PC-3 (cell line): ENCODE measurements at regions not wholly inside any gene's neighbourhood (a gene's known extent, or its start where the extent isn't known, plus 50 kb on each side); places are given as distances from the start of the nearest gene placed in this dataset.

Source experiments
- ATAC-seq: fragments of 200-7000 bp; cut with Tn5 transposase; 2 replicates; pipeline ENCODE4 v1.9.1; 2020; ENCODE audit warnings: mild to moderate bottlenecking, moderate library complexity
- BruUV-seq: library from RNA; stranded (reverse); fragments of 400-500 nt; replicated peaks from 2 replicates; lab custom pipeline; 2021; lab: Mats Ljungman, UMichigan
- CTCF ChIA-PET: fragments of 300-600 bp; sonication (Branson Sonifier 250); formaldehyde crosslinking; loops from one replicate; lab custom pipeline; 2022; ENCODE audit warnings: antibody characterized with exemption; lab: Charles Lee
- POLR2A ChIA-PET: fragments of 300-600 bp; sonication (Branson Sonifier 250); formaldehyde crosslinking; loops from one replicate; lab custom pipeline; 2022; ENCODE audit warnings: antibody characterized with exemption; ENCODE audit not compliant: unreplicated experiment; lab: Charles Lee
- DNase-seq: peaks from one replicate; pipeline ENCODE4 v3.0.0-alpha.2; 2015
- H2AFZ ChIP-seq: fragments of 300-600 bp; sonication (generic); 2 replicates; pipeline ENCODE4 v1.6.0; 2016; ENCODE audit warnings: antibody characterized with exemption, low read length
- H3F3A ChIP-seq: fragments of 300-600 bp; sonication (generic); one replicate; pipeline ENCODE4 v1.6.0; 2017; ENCODE audit warnings: antibody characterized with exemption, low read length, control low read depth, mild to moderate bottlenecking; ENCODE audit not compliant: unreplicated experiment
- H3K27ac ChIP-seq: fragments of 300-600 bp; sonication (generic); 2 replicates; pipeline ENCODE4 v1.5.1; 2016; ENCODE audit warnings: mild to moderate bottlenecking, low read length
- H3K27me3 ChIP-seq: fragments of 300-600 bp; sonication (generic); 2 replicates; pipeline ENCODE4 v1.6.1; 2016; ENCODE audit warnings: low read length, mixed read lengths
- H3K36me3 ChIP-seq: fragments of 300-600 bp; sonication (generic); 2 replicates; pipeline ENCODE4 v1.6.1; 2016; ENCODE audit warnings: low read depth, mixed run types, low read length, mixed read lengths
- H3K4me1 ChIP-seq: fragments of 300-600 bp; sonication (generic); 2 replicates; pipeline ENCODE4 v1.5.1; 2016; ENCODE audit warnings: low read length; ENCODE audit not compliant: insufficient read depth
- H3K4me2 ChIP-seq: fragments of 300-600 bp; sonication (generic); 2 replicates; pipeline ENCODE4 v1.6.0; 2016; ENCODE audit warnings: low read length
- H3K4me3 ChIP-seq: fragments of 300-600 bp; sonication (generic); 2 replicates; pipeline ENCODE4 v1.5.1; 2016; ENCODE audit warnings: mild to moderate bottlenecking, low read length, mixed read lengths
- H3K79me2 ChIP-seq: fragments of 300-600 bp; sonication (generic); 2 replicates; pipeline ENCODE4 v1.6.1; 2017; ENCODE audit warnings: low read length, mixed read lengths
- H3K9ac ChIP-seq: fragments of 300-600 bp; sonication (generic); 2 replicates; pipeline ENCODE4 v1.6.0; 2016; ENCODE audit warnings: mild to moderate bottlenecking, low read length
- H3K9me2 ChIP-seq: fragments of 300-600 bp; sonication (generic); replicated peaks from 2 replicates; pipeline ENCODE4 v1.6.1; 2016; ENCODE audit warnings: mixed run types, low read length, mixed read lengths
- H3K9me3 ChIP-seq: fragments of 300-600 bp; sonication (generic); 2 replicates; pipeline ENCODE4 v1.6.1; 2016; ENCODE audit warnings: low read length, mixed read lengths
- H4K20me1 ChIP-seq: fragments of 300-600 bp; sonication (generic); 2 replicates; pipeline ENCODE4 v1.6.1; 2016; ENCODE audit warnings: low read length, mixed read lengths
- CTCF ChIP-seq: fragments of 300-600 bp; sonication (generic); conservative IDR thresholded peaks from 2 replicates; pipeline ENCODE4 v1.5.1; 2017; ENCODE audit warnings: antibody characterized with exemption, low read depth, mild to moderate bottlenecking, low read length
- EZH2 ChIP-seq: fragments of 300-600 bp; sonication (generic); IDR thresholded peaks from one replicate; pipeline ENCODE4 v1.6.1; 2017; ENCODE audit warnings: antibody characterized with exemption, mild to moderate bottlenecking, low read length; ENCODE audit not compliant: unreplicated experiment
- EZH2phosphoT487 ChIP-seq: fragments of 300-600 bp; sonication (generic); IDR thresholded peaks from 2 replicates; pipeline ENCODE4 v1.6.1; 2018; ENCODE audit warnings: mild to moderate bottlenecking, antibody characterized with exemption, low read length, borderline replicate concordance
- intact Hi-C: fragments of 100-400 bp; cut with micrococcal nuclease; formaldehyde crosslinking; loops from 2 replicates; pipeline ENCODE4 v1.9.0; 2023

- no peaks in the 10 kb centered on the region for H3F3A ChIP-seq
- H3K27ac ChIP-seq: no peak overlapping the region
- no peaks in the 10 kb centered on the region for H3K27me3 ChIP-seq
- H2AFZ ChIP-seq: no peak overlapping the region
- ATAC-seq (no peak), DNase-seq (no peak)
- no peaks in the 10 kb centered on the region for H3K4me1 ChIP-seq
- ChIA-PET POLR2A (no interaction called here), CTCF (interaction anchor here (0.7 kb wide), 1 partner anchor 392 kb away, joined by 3 read pairs; no protein-coding TSS in a partner anchor)
- no peak overlapping the region for H3K9ac ChIP-seq
- H3K4me3 ChIP-seq: no peak overlapping the region
- no peaks in the 10 kb centered on the region for H4K20me1 ChIP-seq
- no peaks in the 10 kb centered on the region for H3K9me3 ChIP-seq
- intact Hi-C loops: no loop called here
- no TSS peak for BruUV-seq
- H3K9me2 ChIP-seq: no peaks in the 10 kb centered on the region
- no peaks in the 10 kb centered on the region for H3K79me2 ChIP-seq
- no peak overlapping the region for H3K4me2 ChIP-seq
- TF ChIP-seq EZH2 (no peak), CTCF (no peak), EZH2phosphoT487 (no peak)
- no peaks in the 10 kb centered on the region for H3K36me3 ChIP-seq
Observed at GRCh38 chrX:46216406-46216805, 328.8 kb downstream of the ZNF674 start.

- ChIA-PET CTCF (no interaction called here), POLR2A (interaction anchor here (0.5 kb wide), 1 partner anchor 117 kb away, joined by 7 read pairs; no protein-coding TSS in a partner anchor)
- no peaks in the 10 kb centered on the region for H3K27me3 ChIP-seq
- no peaks in the 10 kb centered on the region for H3K9me3 ChIP-seq
- H3K4me1 ChIP-seq: peaks cover 26% of the 10 kb centered on the region
- H3F3A ChIP-seq: peaks cover 9% of the 10 kb centered on the region
- no peak for ATAC-seq
- no TSS peak for BruUV-seq
- no peak overlapping the region for H2AFZ ChIP-seq
- no peak overlapping the region for H3K27ac ChIP-seq
- no peaks in the 10 kb centered on the region for H3K36me3 ChIP-seq
- intact Hi-C loops: no loop called here
- H3K4me2 ChIP-seq: no peak overlapping the region
- H4K20me1 ChIP-seq: no peaks in the 10 kb centered on the region
- no peak for DNase-seq
- no peak for TF ChIP-seq EZH2phosphoT487
- no peak for TF ChIP-seq CTCF
- TF ChIP-seq EZH2: no peak
- no peaks in the 10 kb centered on the region for H3K9me2 ChIP-seq
- H3K9ac ChIP-seq: no peak overlapping the region
- H3K79me2 ChIP-seq: no peaks in the 10 kb centered on the region
- no peak overlapping the region for H3K4me3 ChIP-seq
Observed at GRCh38 chrX:46211079-46211478, 334.1 kb downstream of the ZNF674 start.

GRCh38 chrX:46209768-46210167, 335.5 kb downstream of the ZNF674 start:
- H3K9ac ChIP-seq: no peak overlapping the region
- intact Hi-C loops: loop anchor here (2.0 to 10.0 kb wide), 4 partner anchors 55 to 361 kb away; no protein-coding TSS in a partner anchor
- no peaks in the 10 kb centered on the region for H3K79me2 ChIP-seq
- peak overlapping the region; percentile 12; the same call in 1 of the 2 replicates for H3K4me3 ChIP-seq
- no peaks in the 10 kb centered on the region for H3K9me3 ChIP-seq
- peak; percentile 97 for DNase-seq
- no peaks in the 10 kb centered on the region for H3K27me3 ChIP-seq
- ChIA-PET POLR2A (no interaction called here), CTCF (no interaction called here)
- ATAC-seq: peak; percentile 82
- no peaks in the 10 kb centered on the region for H3K36me3 ChIP-seq
- no TSS peak for BruUV-seq
- peak overlapping the region; percentile 66 for H3K4me2 ChIP-seq
- no peak for TF ChIP-seq CTCF
- no peak for TF ChIP-seq EZH2
- TF ChIP-seq EZH2phosphoT487: no peak
- H3K9me2 ChIP-seq: no peaks in the 10 kb centered on the region
- H3K4me1 ChIP-seq: peaks cover 33% of the 10 kb centered on the region
- no peak overlapping the region for H2AFZ ChIP-seq
- H3F3A ChIP-seq: peaks cover 9% of the 10 kb centered on the region
- H3K27ac ChIP-seq: peak overlapping the region; percentile 73
- no peaks in the 10 kb centered on the region for H4K20me1 ChIP-seq
